ENCODE measurements at regions not wholly inside any gene's neighbourhood (a gene's known extent, or its start where the extent isn't known, plus 50 kb on each side); places are given as distances from the start of the nearest gene placed in this dataset.

DNA sequence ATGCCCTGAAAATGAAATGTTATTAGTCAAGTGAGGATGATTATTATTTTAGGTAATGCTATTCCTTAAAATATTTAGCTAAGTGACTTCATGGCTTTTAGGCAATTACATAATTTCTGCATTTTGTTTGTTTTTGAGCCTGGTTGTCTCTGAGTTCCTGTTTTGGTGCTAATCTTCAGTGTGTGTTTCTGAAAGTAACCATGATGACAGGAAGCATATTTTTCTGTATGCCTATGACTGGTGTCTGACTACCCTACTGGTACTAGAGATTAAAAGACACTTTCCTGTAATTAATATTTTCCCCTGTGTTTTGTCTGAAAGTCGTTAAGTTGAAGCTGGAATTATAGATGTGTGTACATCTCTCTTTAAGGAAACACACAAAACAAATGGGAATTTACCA is 295.0 kb upstream of the SPRED2 start:
- TF ChIP-seq, protein P1, sequence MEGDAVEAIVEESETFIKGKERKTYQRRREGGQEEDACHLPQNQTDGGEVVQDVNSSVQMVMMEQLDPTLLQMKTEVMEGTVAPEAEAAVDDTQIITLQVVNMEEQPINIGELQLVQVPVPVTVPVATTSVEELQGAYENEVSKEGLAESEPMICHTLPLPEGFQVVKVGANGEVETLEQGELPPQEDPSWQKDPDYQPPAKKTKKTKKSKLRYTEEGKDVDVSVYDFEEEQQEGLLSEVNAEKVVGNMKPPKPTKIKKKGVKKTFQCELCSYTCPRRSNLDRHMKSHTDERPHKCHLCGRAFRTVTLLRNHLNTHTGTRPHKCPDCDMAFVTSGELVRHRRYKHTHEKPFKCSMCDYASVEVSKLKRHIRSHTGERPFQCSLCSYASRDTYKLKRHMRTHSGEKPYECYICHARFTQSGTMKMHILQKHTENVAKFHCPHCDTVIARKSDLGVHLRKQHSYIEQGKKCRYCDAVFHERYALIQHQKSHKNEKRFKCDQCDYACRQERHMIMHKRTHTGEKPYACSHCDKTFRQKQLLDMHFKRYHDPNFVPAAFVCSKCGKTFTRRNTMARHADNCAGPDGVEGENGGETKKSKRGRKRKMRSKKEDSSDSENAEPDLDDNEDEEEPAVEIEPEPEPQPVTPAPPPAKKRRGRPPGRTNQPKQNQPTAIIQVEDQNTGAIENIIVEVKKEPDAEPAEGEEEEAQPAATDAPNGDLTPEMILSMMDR (IDR thresholded peaks at IDR 0.05; ENCODE audit: low read length) = no peak
- TF ChIP-seq EZH2 (optimal IDR thresholded peaks at IDR 0.05; ENCODE audit: low read depth, low read length) = no peak
